GM21367 (cell line): ENCODE measurements at regions not wholly inside any gene's neighbourhood (a gene's known extent, or its start where the extent isn't known, plus 50 kb on each side); places are given as distances from the start of the nearest gene placed in this dataset.

Source experiments
- ATAC-seq: cut with Tn5 transposase; IDR thresholded peaks from one replicate; pipeline ENCODE4 v1.9.1; 2021; ENCODE audit not compliant: unreplicated experiment

GRCh38 chr4:112845386-112845785 is 204.1 kb upstream of the ANK2 start:
- ATAC-seq, result no peak

- ATAC-seq, result no peak
Measured at GRCh38 chr4:112847045-112847444, 202.4 kb upstream of the ANK2 start.

GRCh38 chr4:112847781-112848180 is 201.7 kb upstream of the ANK2 start:
- ATAC-seq, result no peak

- no peak for ATAC-seq
Measured at GRCh38 chr4:112848911-112849310, 200.5 kb upstream of the ANK2 start.

GRCh38 chr4:112852601-112853000 is 196.9 kb upstream of the ANK2 start:
- ATAC-seq, result no peak

GRCh38 chr4:112853662-112854256 is 195.7 kb upstream of the ANK2 start:
- no peak for ATAC-seq

- ATAC-seq, result no peak
Measured at GRCh38 chr4:112854420-112854819, 195.0 kb upstream of the ANK2 start.

- no peak for ATAC-seq
Measured at GRCh38 chr4:112855058-112855457, 194.4 kb upstream of the ANK2 start.

- ATAC-seq, result no peak
Measured at GRCh38 chr4:112857461-112857860, 192.0 kb upstream of the ANK2 start.

- ATAC-seq, result no peak
Measured at GRCh38 chr4:112858751-112859150, 190.7 kb upstream of the ANK2 start.

GRCh38 chr4:112859456-112860184 is 189.8 kb upstream of the ANK2 start:
- no peak for ATAC-seq

- ATAC-seq, result no peak
Measured at GRCh38 chr4:112860830-112861690, 188.4 kb upstream of the ANK2 start.

GRCh38 chr4:112861691-112862674 is 187.5 kb upstream of the ANK2 start:
- no peak for ATAC-seq

GRCh38 chr4:112865443-112865842 is 184.0 kb upstream of the ANK2 start:
- no peak for ATAC-seq

GRCh38 chr4:112876316-112876715 is 173.1 kb upstream of the ANK2 start:
- ATAC-seq, result no peak

GRCh38 chr4:112881842-112882241 is 167.6 kb upstream of the ANK2 start:
- no peak for ATAC-seq

GRCh38 chr4:112882286-112882685 is 167.2 kb upstream of the ANK2 start:
- ATAC-seq, result no peak

GRCh38 chr4:112884406-112884805 is 165.0 kb upstream of the ANK2 start:
- no peak for ATAC-seq

GRCh38 chr4:112885897-112886296 is 163.6 kb upstream of the ANK2 start:
- no peak for ATAC-seq

GRCh38 chr4:112888622-112889021 is 160.8 kb upstream of the ANK2 start:
- ATAC-seq, result no peak

- ATAC-seq, result no peak
Measured at GRCh38 chr4:112889199-112889598, 160.3 kb upstream of the ANK2 start.
